Vagina (tissue), 2 donors: ENCODE measurements at regions not wholly inside any gene's neighbourhood (a gene's known extent, or its start where the extent isn't known, plus 50 kb on each side); places are given as distances from the start of the nearest gene placed in this dataset.

Source experiments
- POLR2A ChIP-seq, 2 donors: fragments of 450-650 bp; IDR thresholded peaks; one replicate each; pipeline ENCODE4 v1.6.1; 2017; ENCODE audit warnings: antibody characterized with exemption in 2 of 2, mild to moderate bottlenecking in 2 of 2, moderate library complexity in 2 of 2
- POLR2AphosphoS5 ChIP-seq, 2 donors: sonication (generic); formaldehyde crosslinking; IDR thresholded peaks; one replicate each; pipeline ENCODE4 v1.9.0; 2017; ENCODE audit warnings: antibody characterized with exemption in 2 of 2, mild to moderate bottlenecking in 2 of 2, low read depth in 1 of 2; ENCODE audit not compliant: insufficient read depth in 1 of 2

DNA sequence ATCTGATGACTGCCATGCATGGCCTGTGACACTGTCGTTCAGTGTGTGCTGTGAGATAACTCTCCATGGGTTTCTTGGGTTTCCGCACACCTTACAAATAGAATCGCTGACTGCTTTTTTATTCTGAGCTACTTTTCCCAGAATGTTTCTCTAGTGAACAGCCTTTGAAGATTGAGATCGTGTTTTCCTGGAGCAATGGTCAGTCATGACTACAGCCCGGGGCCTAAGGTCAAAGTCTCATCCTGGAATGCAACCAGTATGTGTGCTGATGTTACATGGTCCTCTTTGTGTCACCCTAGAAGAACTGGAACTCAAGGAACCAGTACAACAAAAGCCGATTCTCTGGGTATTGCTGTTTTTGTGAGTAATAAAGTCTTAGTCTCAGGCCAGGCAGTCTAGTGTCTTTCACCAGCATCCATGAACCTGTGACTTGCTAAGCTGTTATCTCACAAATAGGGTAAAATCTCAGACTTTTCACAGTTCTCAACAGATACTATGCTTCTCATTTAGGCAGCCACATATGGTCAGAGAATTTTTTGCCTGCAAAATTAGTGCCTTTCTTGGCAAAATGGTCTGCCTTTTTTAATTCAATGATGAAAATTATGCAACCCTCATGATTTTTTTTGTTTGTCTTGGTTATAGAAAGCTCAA, 124.9 kb upstream of the PIEZO2 start:
- TF ChIP-seq POLR2A (IDR thresholded peaks at IDR 0.05): no peak
- no peak for TF ChIP-seq POLR2AphosphoS5 (IDR thresholded peaks at IDR 0.05; ENCODE audit: insufficient read depth in 1 of 2, low read depth in 1 of 2)
